ENCODE measurements at regions not wholly inside any gene's neighbourhood (a gene's known extent, or its start where the extent isn't known, plus 50 kb on each side); places are given as distances from the start of the nearest gene placed in this dataset.

DNA sequence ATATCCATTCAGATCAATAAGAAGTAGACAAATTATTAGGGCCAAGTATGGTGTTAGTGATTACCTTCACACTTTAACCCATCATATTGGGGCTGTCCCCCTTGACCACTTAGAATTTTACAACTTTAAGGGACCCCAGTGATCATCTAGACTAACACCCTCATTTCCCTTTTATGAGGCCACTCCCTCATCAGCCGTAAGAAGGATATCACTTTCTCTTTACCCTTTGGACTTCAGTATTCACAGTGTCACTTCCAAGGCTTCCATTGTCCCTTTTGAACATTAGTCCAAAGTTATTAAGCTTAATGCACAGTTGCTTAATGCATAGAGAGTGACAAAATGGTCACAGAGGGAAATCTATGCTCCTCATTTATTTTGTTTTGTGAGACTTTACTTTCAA lies 172.4 kb upstream of the MPPED2 start:
- ChIA-PET RAD21 (ENCODE audit: unreplicated experiment) (no interaction called here), SMC1A (ENCODE audit: uncharacterized antibody, unreplicated experiment) (no interaction called here), POLR2A (no interaction called here), CTCF (no interaction called here)
- Histone ChIP-seq H3K79me2 (ENCODE audit: control insufficient read depth, insufficient read depth, low read length) (no peaks in the 10 kb centered on the region), H3K4me2 (ENCODE audit: control insufficient read depth, insufficient read depth) (no peak overlapping the region), H3K4me3 (no peak overlapping the region), H3K27me3 (replicated peaks in 1 of 2; ENCODE audit: control insufficient read depth in 2 of 2, insufficient read depth in 2 of 2, low read length in 1 of 2) (no peaks in the 10 kb centered on the region), H3K4me1 (ENCODE audit: control insufficient read depth, insufficient read depth, low read length) (no peaks in the 10 kb centered on the region), H4K20me1 (ENCODE audit: control insufficient read depth, insufficient read depth) (no peaks in the 10 kb centered on the region), H3K27ac (ENCODE audit: control insufficient read depth, insufficient read depth) (no peak overlapping the region), H3K9ac (ENCODE audit: control insufficient read depth, insufficient read depth, low read length) (no peak overlapping the region), H2AFZ (ENCODE audit: control insufficient read depth, low read depth, low read length) (no peak overlapping the region), H3K9me3 (replicated peaks; ENCODE audit: control insufficient read depth, insufficient read depth, low read length) (no peaks in the 10 kb centered on the region), H3K36me3 (ENCODE audit: control insufficient read depth in 2 of 2, insufficient read depth in 2 of 2, low read length in 1 of 2) (no peaks in the 10 kb centered on the region)
- in situ Hi-C loops (cut with MboI), result no loop called here
- DNase-seq (ENCODE audit: low read depth, low spot score), result no peak
- TF ChIP-seq SMAD5 (IDR thresholded peaks at IDR 0.05; ENCODE audit: low read depth) (no peak), HDAC2 (IDR thresholded peaks at IDR 0.05) (no peak), SUPT20H (IDR thresholded peaks at IDR 0.05; ENCODE audit: borderline replicate concordance, control insufficient read depth, low read depth, low read length) (no peak), YY1 (IDR thresholded peaks at IDR 0.05; ENCODE audit: low read depth, low read length) (no peak), ZZZ3 (IDR thresholded peaks at IDR 0.05; ENCODE audit: control insufficient read depth, insufficient read length, low read depth) (no peak), SMAD1 (IDR thresholded peaks at IDR 0.05; ENCODE audit: low read depth, partially characterized antibody) (no peak), SUZ12 (IDR thresholded peaks at IDR 0.05; ENCODE audit: unreplicated experiment) (no peak), SMC3 (IDR thresholded peaks at IDR 0.05; ENCODE audit: borderline replicate concordance, low read length) (no peak)
- TF ChIP-seq, protein P1, sequence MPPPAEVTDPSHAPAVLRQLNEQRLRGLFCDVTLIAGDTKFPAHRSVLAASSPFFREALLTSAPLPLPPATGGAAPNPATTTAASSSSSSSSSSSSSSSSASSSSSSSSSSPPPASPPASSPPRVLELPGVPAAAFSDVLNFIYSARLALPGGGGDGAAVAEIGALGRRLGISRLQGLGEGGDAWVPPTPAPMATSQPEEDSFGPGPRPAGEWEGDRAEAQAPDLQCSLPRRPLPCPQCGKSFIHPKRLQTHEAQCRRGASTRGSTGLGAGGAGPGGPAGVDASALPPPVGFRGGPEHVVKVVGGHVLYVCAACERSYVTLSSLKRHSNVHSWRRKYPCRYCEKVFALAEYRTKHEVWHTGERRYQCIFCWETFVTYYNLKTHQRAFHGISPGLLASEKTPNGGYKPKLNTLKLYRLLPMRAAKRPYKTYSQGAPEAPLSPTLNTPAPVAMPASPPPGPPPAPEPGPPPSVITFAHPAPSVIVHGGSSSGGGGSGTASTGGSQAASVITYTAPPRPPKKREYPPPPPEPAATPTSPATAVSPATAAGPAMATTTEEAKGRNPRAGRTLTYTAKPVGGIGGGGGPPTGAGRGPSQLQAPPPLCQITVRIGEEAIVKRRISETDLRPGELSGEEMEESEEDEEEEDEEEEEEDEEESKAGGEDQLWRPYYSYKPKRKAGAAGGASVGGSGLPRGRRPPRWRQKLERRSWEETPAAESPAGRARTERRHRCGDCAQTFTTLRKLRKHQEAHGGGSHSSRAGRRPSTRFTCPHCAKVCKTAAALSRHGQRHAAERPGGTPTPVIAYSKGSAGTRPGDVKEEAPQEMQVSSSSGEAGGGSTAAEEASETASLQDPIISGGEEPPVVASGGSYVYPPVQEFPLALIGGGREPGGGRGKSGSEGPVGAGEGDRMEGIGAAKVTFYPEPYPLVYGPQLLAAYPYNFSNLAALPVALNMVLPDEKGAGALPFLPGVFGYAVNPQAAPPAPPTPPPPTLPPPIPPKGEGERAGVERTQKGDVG (CRISPR knock-in tag; IDR thresholded peaks at IDR 0.05), result no peak
- no peak for FAIRE-seq
- intact Hi-C loops (cut with micrococcal nuclease; ENCODE audit: unreplicated experiment), result no loop called here
- ATAC-seq, result no peak
- WGBS (ENCODE audit: insufficient coverage, insufficient replicate concordance, low lambda C conversion rate, missing lambda C conversion rate), result 33% methylated on average over 1 of the region's 1 CpG
- no TSS peak for BruUV-seq (replicated peaks)

Data from GM12878 (cell line).